ENCODE measurements at regions not wholly inside any gene's neighbourhood (a gene's known extent, or its start where the extent isn't known, plus 50 kb on each side); places are given as distances from the start of the nearest gene placed in this dataset.

DNA sequence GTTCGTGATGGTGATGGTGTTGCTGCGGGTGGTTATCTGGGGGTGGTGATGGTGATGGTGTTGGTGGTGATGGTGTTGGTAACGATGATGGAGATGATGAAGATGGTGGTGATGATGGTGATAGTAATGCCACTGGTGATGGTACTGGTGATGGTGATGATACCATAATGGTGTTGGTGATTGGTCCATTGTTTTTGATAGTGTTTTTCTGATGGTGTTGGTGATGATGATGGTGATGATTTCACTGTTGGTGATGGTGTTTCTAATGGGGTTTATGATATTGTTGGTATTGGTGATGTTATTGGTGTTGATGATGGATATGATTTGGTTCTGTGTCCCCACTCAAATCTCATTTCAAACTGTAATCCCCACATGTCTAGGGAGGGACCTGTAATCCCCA, 51.7 kb upstream of the PITRM1 start:
- no peaks in the 10 kb centered on the region for H3K9me3 Mint-ChIP-seq (ENCODE audit: insufficient read depth)
- H3K27me3 Mint-ChIP-seq = peaks cover 4% of the 10 kb centered on the region
- Histone ChIP-seq H2AFZ (ENCODE audit: insufficient read depth, low read depth, low read length, poor library complexity, severe bottlenecking) (no peak overlapping the region), H4K20me1 (ENCODE audit: control insufficient read depth, insufficient read depth, low read length, poor library complexity, severe bottlenecking) (no peaks in the 10 kb centered on the region), H3K9ac (ENCODE audit: low read length) (no peak overlapping the region), H3K27ac (ENCODE audit: low read length in 2 of 2) (no peak overlapping the region), H3K4me1 (ENCODE audit: control insufficient read depth in 2 of 2, insufficient read depth in 2 of 2, low read length in 2 of 2) (no peaks in the 10 kb centered on the region), H3K9me3 (ENCODE audit: control extremely low read depth in 1 of 3, control insufficient read depth in 2 of 3, insufficient read depth in 1 of 3, low read length in 2 of 3) (no peaks in the 10 kb centered on the region), H3K36me3 (replicated peaks in 1 of 2; ENCODE audit: control extremely low read depth in 1 of 2, control insufficient read depth in 1 of 2, extremely low read depth in 1 of 2, insufficient read depth in 2 of 2, low read length in 1 of 2) (no peaks in the 10 kb centered on the region), H3K27me3 (replicated peaks in 1 of 4; ENCODE audit: control extremely low read depth in 1 of 4, control insufficient read depth in 3 of 4, insufficient read depth in 4 of 4, low read length in 3 of 4) (peaks cover 0 to 14% (median 0%) of the 10 kb centered on the region in 4 experiments), H3K79me2 (ENCODE audit: control insufficient read depth, insufficient read depth, low read length) (no peaks in the 10 kb centered on the region), H3K4me3 (ENCODE audit: control extremely low read depth in 1 of 5, extremely low read depth in 1 of 5, insufficient read depth in 1 of 5, low read depth in 2 of 5, low read length in 4 of 5) (no peak overlapping the region), H3K4me2 (replicated peaks; ENCODE audit: low read depth, low read length, poor library complexity, severe bottlenecking) (no peak overlapping the region)
- ChIA-PET POLR2A (no interaction called here), CTCF (no interaction called here)
- 98% methylated on average over 3 of the region's 3 CpGs for WGBS (ENCODE audit: insufficient coverage)
- intact Hi-C loops (cut with micrococcal nuclease) = no loop called here
- H3K4me1 Mint-ChIP-seq = peaks cover 2% of the 10 kb centered on the region
- no peak overlapping the region for H3K27ac Mint-ChIP-seq
- ATAC-seq (ENCODE audit: low read depth) (no peak), DNase-seq (no peak)
- TF ChIP-seq, protein P1, sequence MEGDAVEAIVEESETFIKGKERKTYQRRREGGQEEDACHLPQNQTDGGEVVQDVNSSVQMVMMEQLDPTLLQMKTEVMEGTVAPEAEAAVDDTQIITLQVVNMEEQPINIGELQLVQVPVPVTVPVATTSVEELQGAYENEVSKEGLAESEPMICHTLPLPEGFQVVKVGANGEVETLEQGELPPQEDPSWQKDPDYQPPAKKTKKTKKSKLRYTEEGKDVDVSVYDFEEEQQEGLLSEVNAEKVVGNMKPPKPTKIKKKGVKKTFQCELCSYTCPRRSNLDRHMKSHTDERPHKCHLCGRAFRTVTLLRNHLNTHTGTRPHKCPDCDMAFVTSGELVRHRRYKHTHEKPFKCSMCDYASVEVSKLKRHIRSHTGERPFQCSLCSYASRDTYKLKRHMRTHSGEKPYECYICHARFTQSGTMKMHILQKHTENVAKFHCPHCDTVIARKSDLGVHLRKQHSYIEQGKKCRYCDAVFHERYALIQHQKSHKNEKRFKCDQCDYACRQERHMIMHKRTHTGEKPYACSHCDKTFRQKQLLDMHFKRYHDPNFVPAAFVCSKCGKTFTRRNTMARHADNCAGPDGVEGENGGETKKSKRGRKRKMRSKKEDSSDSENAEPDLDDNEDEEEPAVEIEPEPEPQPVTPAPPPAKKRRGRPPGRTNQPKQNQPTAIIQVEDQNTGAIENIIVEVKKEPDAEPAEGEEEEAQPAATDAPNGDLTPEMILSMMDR (IDR thresholded peaks at IDR 0.05) = no peak
- no peak for TF ChIP-seq EZH2 (IDR thresholded peaks at IDR 0.05; ENCODE audit: borderline replicate concordance, insufficient read depth, low read depth, low read length, poor library complexity, severe bottlenecking)
- H3K4me3 Mint-ChIP-seq = no peak overlapping the region

GRCh38 chr10:3222626-3223025, 50.0 kb upstream of the PITRM1 start:
- H4K20me1 ChIP-seq (ENCODE audit: control insufficient read depth, insufficient read depth, low read length, poor library complexity, severe bottlenecking) = no peaks in the 10 kb centered on the region
- no peaks in the 10 kb centered on the region for H3K4me1 ChIP-seq (ENCODE audit: control insufficient read depth in 2 of 2, insufficient read depth in 2 of 2, low read length in 2 of 2)
- peaks cover 4% of the 10 kb centered on the region for H3K27me3 Mint-ChIP-seq
- no peak overlapping the region for H3K4me2 ChIP-seq (replicated peaks; ENCODE audit: low read depth, low read length, poor library complexity, severe bottlenecking)
- TF ChIP-seq EZH2 (IDR thresholded peaks at IDR 0.05; ENCODE audit: borderline replicate concordance, insufficient read depth, low read depth, low read length, poor library complexity, severe bottlenecking) = no peak
- TF ChIP-seq, protein P1 (IDR thresholded peaks at IDR 0.05) = no peak
- 88% methylated on average over 1 of the region's 3 CpGs for WGBS (ENCODE audit: insufficient coverage)
- ChIA-PET POLR2A (no interaction called here), CTCF (no interaction called here)
- no peak overlapping the region for H3K9ac ChIP-seq (ENCODE audit: low read length)
- H3K27ac Mint-ChIP-seq = no peak overlapping the region
- ATAC-seq (ENCODE audit: low read depth) (no peak), DNase-seq (no peak)
- no peaks in the 10 kb centered on the region for H3K36me3 ChIP-seq (replicated peaks in 1 of 2; ENCODE audit: control extremely low read depth in 1 of 2, control insufficient read depth in 1 of 2, extremely low read depth in 1 of 2, insufficient read depth in 2 of 2, low read length in 1 of 2)
- H3K27me3 ChIP-seq (replicated peaks in 1 of 4; ENCODE audit: control extremely low read depth in 1 of 4, control insufficient read depth in 3 of 4, insufficient read depth in 4 of 4, low read length in 3 of 4) = peaks cover 0 to 6% (median 0%) of the 10 kb centered on the region in 4 experiments
- peaks cover 0 to 3% (median 0%) of the 10 kb centered on the region in 3 donors for H3K9me3 ChIP-seq (ENCODE audit: control extremely low read depth in 1 of 3, control insufficient read depth in 2 of 3, insufficient read depth in 1 of 3, low read length in 2 of 3)
- H3K4me3 Mint-ChIP-seq = no peak overlapping the region
- H2AFZ ChIP-seq (ENCODE audit: insufficient read depth, low read depth, low read length, poor library complexity, severe bottlenecking) = no peak overlapping the region
- no peak overlapping the region for H3K4me3 ChIP-seq (ENCODE audit: control extremely low read depth in 1 of 5, extremely low read depth in 1 of 5, insufficient read depth in 1 of 5, low read depth in 2 of 5, low read length in 4 of 5)
- H3K79me2 ChIP-seq (ENCODE audit: control insufficient read depth, insufficient read depth, low read length) = no peaks in the 10 kb centered on the region
- intact Hi-C loops (cut with micrococcal nuclease) = no loop called here
- H3K4me1 Mint-ChIP-seq = no peaks in the 10 kb centered on the region
- H3K27ac ChIP-seq (ENCODE audit: low read length in 2 of 2) = no peak overlapping the region
- no peaks in the 10 kb centered on the region for H3K9me3 Mint-ChIP-seq (ENCODE audit: insufficient read depth)

All from B cell (primary cell).